Thyroid gland (tissue), 4 donors: ENCODE measurements at regions not wholly inside any gene's neighbourhood (a gene's known extent, or its start where the extent isn't known, plus 50 kb on each side); places are given as distances from the start of the nearest gene placed in this dataset.

Source experiments
- POLR2A ChIP-seq, 2 donors: fragments of 450-650 bp; IDR thresholded peaks; one replicate each; pipeline ENCODE4 v1.6.1; 2017; ENCODE audit warnings: antibody characterized with exemption in 2 of 2, mild to moderate bottlenecking in 2 of 2, moderate library complexity in 1 of 2
- TF ChIP-seq, protein P1 (sequence below), 6 experiments: fragments of 200-600 bp in 3 of 6; fragments of 450-650 bp in 3 of 6; sonication (generic) in 3 of 6; IDR thresholded peaks; one replicate each; pipeline ENCODE4 v1.5.1; 2016 to 2019; ENCODE audit warnings: antibody characterized with exemption in 6 of 6, mild to moderate bottlenecking in 2 of 6, inconsistent platforms in 1 of 6, moderate library complexity in 1 of 6

DNA sequence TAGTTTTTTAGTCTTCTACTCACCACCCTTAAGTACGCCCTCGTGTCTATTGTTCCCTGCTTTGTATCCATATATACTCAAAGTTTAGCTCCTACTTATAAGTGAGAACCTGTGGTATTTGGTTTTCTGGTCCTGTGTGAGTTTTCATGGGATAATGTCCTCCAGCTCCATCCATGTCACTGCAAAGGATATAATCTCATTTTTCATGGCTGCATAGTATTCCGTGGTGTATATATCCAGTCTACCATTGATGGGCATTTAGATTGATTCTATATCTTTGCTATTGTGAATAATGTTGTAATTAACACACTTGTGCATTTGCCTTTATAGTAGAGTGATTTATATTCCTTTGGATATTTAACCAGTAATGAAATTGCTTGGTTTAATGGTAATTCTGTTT is 579.9 kb downstream of the CDH18 start:
- no peak for TF ChIP-seq POLR2A (IDR thresholded peaks at IDR 0.05)
- TF ChIP-seq, protein P1, sequence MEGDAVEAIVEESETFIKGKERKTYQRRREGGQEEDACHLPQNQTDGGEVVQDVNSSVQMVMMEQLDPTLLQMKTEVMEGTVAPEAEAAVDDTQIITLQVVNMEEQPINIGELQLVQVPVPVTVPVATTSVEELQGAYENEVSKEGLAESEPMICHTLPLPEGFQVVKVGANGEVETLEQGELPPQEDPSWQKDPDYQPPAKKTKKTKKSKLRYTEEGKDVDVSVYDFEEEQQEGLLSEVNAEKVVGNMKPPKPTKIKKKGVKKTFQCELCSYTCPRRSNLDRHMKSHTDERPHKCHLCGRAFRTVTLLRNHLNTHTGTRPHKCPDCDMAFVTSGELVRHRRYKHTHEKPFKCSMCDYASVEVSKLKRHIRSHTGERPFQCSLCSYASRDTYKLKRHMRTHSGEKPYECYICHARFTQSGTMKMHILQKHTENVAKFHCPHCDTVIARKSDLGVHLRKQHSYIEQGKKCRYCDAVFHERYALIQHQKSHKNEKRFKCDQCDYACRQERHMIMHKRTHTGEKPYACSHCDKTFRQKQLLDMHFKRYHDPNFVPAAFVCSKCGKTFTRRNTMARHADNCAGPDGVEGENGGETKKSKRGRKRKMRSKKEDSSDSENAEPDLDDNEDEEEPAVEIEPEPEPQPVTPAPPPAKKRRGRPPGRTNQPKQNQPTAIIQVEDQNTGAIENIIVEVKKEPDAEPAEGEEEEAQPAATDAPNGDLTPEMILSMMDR (IDR thresholded peaks at IDR 0.05), result no peak
